ENCODE measurements at regions not wholly inside any gene's neighbourhood (a gene's known extent, or its start where the extent isn't known, plus 50 kb on each side); places are given as distances from the start of the nearest gene placed in this dataset.

DNA sequence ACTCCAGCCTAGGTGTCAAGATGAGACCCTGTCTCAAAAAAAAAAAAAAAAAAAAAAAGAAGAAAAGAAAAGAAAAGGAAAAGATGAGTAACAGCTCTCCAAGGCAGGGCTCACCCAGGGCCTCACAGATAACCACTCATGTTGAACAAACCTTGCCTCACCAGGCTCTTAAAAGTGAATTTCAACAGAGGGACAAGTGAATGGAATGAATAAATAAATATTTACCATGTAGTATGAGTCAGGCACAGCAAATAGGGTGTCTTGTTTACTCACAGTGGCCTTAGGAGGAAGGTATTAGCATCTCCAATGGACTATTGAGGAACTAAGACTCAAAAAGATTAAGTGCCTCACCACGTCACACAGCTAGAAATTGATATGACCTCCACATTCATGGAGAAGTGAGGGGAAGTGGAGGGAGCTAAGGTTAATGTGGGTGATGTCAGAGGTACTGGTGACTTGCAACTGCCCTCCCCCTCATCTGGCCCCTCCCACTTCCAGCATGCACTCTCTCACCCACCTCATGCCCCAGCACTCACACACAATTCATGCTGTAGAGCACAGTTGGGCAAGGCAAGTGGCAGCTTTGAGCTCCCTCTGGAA is 255.5 kb downstream of the UACA start:
- no peak for DNase-seq (ENCODE audit: low read depth, low spot score)

DNA sequence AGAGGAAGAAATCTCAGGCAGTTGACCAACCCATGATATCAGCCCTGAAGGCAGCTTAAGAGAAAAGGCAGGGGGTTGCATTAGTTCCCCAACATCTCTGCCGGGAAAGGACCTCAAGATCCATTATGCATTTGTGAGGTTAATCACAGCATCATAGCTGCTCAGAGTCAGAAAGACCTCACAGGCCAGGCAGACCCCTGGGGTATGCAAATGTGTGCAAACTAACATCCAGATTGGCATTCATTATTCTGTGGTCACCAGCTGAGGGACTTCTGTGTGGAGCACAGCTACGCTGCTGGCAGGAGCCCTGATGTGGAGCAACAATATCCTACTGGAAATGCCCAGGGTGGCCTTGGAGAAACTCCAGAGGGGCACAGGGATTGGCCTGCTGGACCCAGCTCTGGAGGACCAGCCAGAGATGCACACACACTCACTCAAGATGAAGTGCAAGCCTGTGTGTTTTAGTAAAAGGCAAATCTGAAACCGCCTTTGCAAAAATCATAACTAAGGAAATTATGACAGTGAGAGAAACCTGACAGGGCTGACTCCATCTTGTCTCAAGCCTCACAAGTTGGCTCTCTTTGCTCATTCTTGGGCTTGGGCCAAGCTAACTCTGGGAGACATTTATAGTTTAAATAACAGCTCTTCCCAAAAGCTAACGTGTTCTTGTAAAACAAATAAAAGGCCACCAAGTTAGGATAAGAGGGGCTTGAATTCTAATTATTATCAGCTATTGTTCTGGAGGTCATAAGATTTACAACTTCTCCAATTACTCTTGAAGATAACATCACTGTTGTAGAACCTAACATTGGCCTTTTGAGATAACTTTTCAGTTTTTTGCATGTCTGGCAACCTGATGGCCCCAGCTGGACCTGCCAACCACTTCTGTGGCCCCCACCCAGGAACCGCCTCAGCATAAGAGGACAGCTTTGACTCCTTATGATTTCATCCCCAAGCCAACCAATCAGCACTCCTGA is 257.1 kb downstream of the UACA start:
- DNase-seq (ENCODE audit: low read depth, low spot score) = no peak

DNA sequence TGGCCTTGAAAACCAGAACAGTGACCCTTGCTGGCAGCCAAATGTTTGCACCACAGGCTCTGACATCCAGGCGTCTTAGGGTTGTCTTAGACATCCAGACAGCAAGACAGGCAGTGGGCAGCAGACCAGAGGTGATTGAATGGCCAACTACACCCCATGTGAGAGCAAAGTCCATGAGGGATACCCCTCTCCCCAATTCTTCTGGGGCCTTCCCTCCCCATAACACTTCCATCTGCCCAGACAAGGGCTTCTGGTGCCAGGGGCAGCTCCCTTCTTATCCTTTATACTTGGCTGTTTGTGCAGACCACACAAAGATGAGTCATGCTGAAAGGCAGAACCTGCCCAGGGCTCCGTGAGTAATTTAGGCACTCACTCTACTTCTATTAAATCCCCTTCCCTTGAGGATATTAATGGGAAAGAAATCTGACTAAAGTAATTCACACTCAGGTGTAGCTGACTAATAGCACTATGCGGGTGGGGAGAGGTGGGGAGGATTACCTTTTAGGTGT is 257.9 kb downstream of the UACA start:
- DNase-seq (ENCODE audit: low read depth, low spot score) = peak; percentile 17

DNA sequence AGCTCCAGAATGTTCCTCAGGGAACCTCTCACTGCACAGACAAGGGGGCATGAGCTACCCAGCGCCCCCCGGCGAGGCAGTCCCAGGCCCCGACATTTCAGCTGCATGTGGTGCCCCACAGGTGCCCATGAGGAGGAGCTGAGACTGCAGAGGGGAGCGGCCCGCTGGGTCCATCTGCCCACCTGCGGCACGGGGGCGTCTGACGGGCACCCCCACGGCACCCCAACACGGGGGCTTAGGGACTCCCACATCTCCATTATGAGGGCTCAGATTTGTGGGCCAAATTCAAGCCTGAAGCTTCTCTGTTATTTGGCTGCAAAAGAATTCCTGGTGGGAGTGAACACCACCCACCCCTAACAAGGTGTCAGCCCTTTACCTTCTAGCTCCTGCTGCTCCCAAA is 258.4 kb downstream of the UACA start:
- no peak for DNase-seq (ENCODE audit: low read depth, low spot score)

DNA sequence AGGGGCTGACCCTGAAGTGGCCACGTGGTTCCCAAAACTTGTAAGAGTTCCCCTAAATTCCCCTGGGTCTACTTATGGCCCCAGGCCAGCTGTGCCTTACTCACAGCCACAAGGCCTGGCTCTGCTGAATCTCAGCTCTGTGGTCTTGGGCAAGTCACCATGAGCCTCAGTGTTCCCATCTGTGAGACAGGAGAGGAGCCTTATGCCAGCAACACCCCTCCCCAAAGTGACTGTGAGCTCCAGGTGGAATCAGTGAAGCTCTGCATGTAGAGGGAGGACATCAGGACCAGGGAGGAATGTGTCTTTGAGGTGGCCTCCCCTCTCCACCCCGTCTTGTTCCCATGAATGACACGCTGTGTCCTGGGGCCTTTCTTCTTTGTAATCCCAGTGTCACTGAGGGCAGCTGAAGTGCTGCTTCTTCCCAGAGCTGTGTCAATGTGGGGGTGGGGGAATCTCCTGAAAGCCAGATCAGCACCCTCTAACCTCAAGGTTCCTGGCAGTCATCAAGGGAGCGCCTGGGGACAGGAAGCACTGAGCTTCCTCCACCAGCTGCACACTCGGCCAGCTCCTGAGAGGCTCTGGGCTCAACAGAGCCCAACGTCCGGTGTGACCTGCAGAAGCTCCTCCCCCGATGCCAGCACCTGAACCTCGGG is 258.9 kb downstream of the UACA start:
- no peak for DNase-seq (ENCODE audit: low read depth, low spot score)

DNA sequence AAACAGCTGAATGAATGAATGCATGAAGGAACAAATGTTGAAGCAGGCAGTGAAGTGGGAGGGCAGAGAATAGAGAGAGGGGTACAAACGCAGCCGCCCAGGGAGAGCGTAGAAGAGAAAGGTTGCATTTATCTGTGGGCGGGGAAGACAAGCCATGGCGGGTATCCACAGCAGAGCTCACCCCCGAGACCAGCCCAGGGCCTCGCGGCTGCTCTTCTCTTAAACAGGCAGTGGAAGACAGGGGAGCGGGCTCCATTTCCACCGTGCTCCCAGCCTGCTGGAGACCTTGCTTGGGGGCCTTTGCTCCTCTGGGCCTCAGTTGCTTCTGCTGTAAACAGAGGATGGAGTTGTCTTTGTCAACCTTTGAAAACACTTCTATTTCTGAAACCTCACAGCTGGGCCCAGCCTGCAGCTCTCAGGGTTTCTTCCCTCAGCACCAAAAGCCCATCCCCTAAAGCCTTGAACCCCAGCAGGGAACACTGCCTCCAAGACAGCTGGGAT is 259.5 kb downstream of the UACA start:
- no peak for DNase-seq (ENCODE audit: low read depth, low spot score)

DNA sequence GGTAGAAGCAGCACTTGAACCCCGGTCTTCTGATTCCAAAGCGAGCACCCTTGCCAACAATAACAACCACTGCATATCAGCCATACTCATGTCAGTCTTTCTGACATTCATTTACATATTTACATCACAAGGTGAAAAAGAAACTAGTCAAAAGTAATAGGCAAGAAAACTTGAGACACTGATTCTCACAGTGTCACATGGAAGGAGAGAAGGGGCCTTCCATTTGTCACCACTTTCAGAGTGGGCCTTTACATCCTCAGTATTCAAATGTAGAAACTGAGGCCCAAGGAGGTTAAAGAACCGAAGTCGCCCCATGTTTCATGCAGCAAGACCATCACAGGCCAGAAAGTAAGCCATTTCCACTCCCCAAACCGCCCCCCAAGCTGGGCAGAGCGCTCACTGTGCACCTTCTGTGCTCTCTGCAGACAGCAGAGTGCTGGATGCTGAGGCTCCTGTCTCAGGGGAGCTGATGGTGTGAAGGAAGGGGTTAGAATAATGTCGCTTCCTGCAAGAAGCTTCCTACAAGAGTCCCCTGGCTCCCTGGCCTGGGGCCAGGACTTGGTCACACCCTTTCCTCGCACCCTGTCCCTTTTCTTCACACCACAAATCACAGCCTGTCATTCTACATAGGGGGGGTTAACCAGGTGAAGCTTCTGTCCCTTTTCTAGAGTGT is 260.1 kb downstream of the UACA start:
- no peak for DNase-seq (ENCODE audit: low read depth, low spot score)

DNA sequence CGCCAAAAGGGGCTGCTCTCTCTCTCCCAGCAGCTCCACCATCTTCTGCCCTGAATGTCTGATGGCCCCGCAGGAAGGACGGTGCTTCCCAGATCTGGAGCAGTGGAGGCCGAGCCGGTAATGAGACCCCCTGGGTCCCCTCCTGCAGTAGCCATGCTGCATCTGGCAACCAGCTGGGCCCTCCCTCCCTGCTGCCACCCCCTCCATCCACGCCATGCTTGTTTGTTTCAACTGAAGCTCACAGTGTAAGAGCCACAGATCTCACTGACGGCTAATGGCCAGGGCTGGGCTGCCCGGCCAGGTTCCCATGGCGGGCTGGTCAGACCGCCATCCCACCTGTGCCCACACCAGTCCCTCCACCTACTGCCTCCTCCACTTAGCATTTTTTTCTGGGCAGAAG is 260.8 kb downstream of the UACA start:
- DNase-seq (ENCODE audit: low read depth, low spot score) = no peak

DNA sequence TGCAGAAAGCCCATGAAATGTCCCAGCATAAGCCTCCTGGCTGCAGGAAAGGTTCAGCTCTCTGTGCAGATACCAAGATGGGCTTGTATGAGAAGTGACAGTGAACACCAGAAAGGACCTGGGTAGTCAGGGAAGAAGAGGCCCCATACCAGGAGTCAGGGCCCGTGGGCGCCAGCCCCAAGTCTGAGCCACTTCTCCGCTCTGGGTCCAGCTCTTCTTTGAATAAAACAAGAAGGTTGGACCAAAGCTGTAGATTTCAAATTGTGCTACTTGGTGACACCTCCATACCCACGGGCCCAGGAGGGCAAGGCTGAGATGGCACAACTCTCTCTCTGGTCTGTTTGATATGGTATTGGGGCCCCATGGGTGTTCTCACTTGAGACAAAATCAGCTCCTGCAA is 261.5 kb downstream of the UACA start:
- no peak for DNase-seq (ENCODE audit: low read depth, low spot score)

DNA sequence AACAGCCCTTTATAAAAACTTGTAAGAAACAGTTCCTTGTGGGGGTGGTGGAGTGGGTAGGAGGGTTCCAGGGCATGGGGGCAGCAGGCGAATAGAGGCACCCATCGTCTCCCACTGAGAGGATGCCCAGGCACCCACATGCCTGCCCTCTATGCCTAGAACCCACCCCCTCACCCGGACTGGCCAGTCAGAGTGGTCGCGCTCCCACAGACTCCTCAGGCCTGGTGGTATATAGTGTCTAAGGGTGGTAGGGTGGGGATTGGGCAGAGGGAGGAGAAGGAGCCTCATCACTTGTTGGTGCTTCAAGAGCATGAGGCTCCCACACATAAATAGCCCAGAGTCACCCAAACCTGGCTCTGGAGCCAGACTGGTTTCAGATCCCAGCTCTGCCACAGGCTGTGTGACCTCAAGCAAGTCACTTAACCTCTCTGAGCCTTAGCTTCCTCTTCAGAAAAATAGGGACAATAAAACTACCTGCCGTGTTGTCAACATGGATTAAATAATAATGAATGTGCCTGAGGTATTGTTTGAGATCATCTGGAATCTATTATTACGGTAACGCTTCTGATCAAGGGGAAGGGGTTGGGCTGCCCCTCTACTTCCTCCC is 262.1 kb downstream of the UACA start:
- no peak for DNase-seq (ENCODE audit: low read depth, low spot score)

DNA sequence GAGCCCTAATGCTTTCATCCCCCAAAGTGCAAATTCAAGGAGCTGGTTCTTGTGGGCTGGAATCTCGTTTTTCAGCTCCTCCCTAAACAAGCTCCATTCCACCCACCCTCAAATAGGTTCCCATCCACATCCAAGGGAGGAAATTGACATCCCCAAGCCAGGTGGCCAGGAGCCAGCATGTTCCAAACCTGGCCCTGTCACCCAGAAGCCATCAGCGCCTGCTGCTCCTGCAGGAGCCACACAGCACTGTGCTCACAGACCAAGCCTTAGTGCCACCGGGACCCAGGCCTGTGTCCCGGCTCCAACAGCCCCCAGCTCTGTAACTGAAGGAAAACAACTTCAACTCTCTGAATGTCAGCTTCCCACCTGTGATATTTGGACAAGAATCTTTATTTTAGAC is 263.6 kb downstream of the UACA start:
- no peak for DNase-seq (ENCODE audit: low read depth, low spot score)

DNA sequence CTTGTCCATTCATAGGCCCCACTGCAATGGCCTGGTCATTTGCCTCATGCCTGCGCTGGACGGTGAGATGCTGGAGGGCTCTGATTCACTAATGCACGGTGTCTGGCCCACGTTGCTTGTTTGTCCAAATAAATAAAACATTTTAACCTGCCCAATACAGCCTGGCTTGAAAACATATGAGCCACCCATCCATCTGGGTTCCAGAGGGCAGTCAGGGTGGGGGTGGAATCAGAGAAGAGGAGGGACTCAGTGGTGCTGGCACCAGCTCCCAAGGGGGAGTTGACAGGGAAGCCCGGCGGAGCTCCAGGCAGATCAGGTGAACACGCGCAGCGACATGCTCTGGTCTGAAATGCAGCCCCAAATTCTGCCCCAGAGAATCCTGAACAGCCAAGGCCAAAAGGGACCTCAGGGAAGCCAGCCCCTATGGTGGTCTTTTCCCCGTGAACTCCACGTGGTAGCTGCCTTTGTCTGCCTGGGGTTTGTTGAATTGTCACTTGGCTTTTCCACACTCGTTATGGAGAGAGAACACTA is 265.2 kb downstream of the UACA start:
- no peak for DNase-seq (ENCODE audit: low read depth, low spot score)

DNA sequence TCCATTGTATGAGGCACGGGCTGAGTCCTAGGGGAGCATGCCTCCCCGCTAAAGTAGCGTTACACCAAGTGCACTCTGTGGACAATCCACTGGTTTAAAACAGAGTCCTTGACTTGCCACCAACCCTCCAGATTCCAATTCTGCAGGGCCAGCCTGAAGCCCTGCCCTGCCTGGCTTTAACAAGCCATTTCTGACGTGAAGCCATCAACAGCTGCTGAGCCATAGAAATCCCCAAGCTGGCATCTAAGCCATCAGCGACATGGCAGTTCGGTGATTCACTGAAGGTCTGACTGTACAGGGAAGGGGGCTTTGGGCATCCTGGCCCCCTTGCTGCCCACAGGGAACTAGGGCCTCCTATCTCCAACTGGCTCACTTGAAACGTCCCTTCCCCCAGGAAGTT is 265.7 kb downstream of the UACA start:
- DNase-seq (ENCODE audit: low read depth, low spot score) = no peak

DNA sequence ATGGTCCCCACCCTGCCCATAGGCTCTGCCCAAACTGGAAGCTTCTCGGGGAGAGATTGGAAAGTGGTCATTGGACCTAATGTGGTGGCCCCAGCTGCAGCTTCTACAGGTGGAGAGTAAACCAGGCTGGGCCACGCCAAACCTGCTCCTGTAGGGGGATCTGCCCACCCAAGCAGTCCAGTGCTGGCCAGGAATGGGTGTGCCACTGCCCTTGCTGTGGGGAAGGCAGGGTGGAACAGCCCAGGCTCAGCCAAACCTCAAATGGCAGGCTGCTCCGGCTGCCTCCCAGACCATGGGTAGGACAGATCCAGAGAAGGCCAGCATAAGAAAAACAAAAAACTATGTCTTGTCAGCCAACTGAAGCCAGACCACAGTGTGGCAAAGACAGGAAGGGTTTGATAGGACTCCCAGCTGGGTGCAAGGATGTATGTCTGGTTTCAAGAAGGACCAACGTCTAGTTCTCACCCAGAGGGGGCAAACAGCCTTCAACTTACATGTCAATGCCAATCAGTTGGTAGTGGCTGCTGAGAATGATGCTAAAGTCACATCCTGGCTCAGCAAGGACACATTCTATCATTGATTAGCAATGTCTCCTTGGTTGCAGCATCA is 267.3 kb downstream of the UACA start:
- no peak for DNase-seq (ENCODE audit: low read depth, low spot score)

DNA sequence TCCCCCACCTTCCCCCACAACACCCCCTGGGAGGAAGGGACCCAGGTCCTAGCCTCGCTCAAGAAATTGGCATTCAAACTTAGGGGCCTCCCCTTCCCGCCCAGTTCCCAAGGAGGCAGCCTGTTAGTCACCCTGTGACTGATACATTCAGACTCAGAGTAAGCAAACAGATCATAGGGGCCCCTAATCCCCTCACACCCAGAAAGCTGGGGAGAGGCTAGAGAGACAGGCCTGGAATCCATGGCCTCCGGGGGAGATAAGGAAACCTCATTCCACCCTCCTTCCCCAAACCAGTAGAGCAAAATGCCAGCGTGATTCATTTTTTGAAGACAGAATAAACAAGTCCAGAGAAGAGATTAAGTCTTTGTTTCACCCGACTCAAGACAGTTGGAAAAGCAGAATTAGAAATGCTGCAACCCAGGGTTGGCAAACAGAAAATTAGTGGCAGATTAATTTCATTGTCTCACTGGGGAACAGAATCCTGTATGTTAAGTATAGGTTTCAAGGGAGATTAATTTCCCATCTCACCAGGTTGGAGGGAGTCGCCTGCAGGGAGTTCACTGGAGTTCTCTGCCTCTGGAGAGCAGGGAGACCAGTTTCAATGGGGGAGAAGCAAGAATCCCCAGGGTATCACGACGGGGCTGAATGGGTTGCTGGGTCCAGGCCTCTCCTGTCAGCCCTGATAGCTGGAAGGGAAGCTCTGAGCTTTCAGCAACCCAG is 268.3 kb downstream of the UACA start:
- no peak for DNase-seq (ENCODE audit: low read depth, low spot score)

DNA sequence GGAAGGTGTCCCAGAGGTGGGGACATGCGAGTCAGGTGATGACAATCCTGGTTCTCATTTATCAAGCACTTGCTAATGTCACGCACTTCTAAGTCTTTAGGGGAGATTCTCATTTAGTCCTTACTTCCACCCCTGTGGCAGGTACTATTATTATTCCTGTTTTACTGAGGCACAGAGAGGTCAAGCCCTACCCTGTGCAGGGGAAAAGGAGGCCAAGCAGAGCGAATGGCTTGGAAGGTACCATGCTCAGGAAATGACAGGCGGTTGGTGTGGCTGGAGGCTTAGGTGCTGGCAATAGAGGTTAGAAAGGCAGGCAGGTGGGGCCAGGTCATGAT is 268.9 kb downstream of the UACA start:
- no peak for DNase-seq (ENCODE audit: low read depth, low spot score)

DNA sequence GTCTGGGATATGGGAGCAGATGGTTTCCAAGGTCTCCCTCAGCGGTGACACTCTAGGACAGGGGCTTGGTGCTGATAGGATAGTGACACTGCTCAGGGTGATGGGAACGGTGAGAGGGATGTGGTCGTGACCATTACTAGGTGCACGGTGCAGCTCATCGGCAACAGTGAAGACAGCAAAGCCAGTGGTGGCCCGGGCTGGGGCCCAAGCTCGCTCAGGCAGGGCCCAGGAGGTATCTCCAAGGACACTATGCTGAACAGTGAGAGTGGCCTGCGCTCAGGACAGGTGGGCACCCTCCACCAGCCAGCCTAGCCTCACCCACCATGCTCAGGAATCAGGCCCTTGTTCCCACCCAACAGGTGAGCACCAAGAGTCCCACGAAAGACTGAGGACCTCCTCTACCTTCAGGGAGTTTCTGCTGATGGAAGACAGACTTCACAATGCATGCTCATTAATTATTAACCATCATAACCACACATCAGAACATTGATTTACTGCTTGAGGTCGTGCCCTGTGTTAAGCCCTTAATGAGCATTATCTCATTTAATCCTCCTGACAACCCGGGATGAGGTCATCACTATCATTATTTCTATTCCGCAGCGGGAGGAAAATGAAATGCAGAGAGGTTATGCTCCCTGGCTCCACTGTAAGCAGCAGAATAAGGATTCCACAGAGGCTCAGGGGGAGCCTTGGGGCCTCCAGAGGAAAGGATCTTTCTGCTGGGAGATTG is 269.4 kb downstream of the UACA start:
- DNase-seq (ENCODE audit: low read depth, low spot score) = no peak

DNA sequence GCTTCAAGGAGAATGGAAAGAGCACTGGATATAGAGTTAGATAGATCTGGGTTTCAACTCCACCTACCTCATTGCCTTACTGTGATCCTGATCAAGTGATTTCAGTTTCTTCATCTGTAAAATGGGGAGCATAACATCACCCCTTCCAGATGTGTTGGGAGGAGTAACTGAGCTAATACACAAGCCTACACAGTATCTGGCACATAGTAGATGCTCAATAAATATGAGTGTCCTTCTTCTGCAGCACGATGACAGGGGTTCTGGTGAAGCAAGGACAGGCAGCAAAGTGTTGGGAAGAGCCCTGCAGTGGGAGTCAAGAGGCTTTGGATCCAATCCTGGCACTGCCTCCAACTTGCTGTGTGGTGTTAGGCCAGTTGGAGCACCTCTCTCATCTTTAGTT is 270.0 kb downstream of the UACA start:
- DNase-seq (ENCODE audit: low read depth, low spot score) = no peak
